Neural cell (in vitro differentiated cells): ENCODE measurements at regions not wholly inside any gene's neighbourhood (a gene's known extent, or its start where the extent isn't known, plus 50 kb on each side); places are given as distances from the start of the nearest gene placed in this dataset.

Experiments
- CTCF ChIP-seq: fragments of 450-650 bp; IDR thresholded peaks from 2 replicates; pipeline ENCODE4 v1.5.1; 2014; ENCODE audit warnings: antibody characterized with exemption, mild to moderate bottlenecking, moderate library complexity; ENCODE audit not compliant: poor library complexity, severe bottlenecking
- EP300 ChIP-seq: fragments of 450-650 bp; conservative IDR thresholded peaks from 2 replicates; pipeline ENCODE4 v1.6.1; 2014; ENCODE audit warnings: antibody characterized with exemption, mild to moderate bottlenecking, moderate library complexity; ENCODE audit not compliant: poor library complexity, severe bottlenecking
- EZH2 ChIP-seq: fragments of 200-600, 300-800 bp; shearing (Covaris generic), sonication (generic); IDR thresholded peaks from 2 replicates; pipeline ENCODE4 v1.6.1; 2014; ENCODE audit warnings: antibody characterized with exemption, low read length, borderline replicate concordance, mild to moderate bottlenecking; ENCODE audit not compliant: insufficient read depth, poor library complexity, severe bottlenecking
- POLR2AphosphoS5 ChIP-seq: IDR thresholded peaks from 2 replicates; pipeline ENCODE4 v1.6.1; 2012

GRCh38 chr2:199148076-199148845 is 309.5 kb downstream of the SATB2 start:
- TF ChIP-seq CTCF (no peak), POLR2AphosphoS5 (no peak), EP300 (no peak), EZH2 (no peak)
